ENCODE measurements at regions not wholly inside any gene's neighbourhood (a gene's known extent, or its start where the extent isn't known, plus 50 kb on each side); places are given as distances from the start of the nearest gene placed in this dataset.

DNA sequence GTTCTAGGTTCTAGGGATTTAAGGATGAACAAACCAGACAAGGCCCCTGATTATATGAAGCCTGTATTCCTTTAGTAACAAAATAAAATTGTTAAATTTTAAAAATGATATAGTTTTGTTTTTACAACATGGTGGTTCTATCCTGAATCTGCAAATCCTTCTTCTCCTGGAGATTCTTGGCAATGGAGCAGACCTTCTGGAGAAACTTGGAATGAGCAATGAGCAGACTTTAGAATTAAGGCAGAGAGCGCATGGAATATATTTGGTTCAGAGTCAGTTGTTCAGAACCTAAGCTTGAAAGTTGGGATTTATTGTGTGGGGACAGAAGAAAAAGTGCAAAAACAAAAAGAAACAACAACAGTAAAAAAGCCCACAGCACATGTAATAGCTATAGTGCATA lies 381.1 kb downstream of the ADGRL2 start:
- no peak for DNase-seq (ENCODE audit: low read depth, low spot score)
- H3K27ac ChIP-seq, result no peak overlapping the region

DNA sequence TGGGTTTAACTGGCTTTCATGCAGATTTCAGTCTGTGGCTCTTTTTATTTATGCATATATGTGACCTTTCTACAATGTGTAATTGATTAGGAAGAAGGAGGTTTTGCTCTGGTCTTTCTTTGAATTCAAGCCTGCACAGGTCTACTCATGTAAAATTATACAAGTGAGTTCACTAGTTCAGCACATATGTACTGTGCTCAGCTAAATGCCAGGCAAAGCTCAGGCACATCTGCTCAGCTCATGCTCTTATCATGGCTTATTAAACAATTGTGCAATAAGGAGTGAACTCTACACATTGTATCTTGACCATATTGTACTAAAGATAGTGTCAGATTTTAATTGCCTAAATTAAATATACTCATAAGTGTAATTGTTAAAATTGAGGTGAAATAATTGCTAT lies 378.4 kb downstream of the ADGRL2 start:
- no peak overlapping the region for H3K27ac ChIP-seq
- no peak for DNase-seq (ENCODE audit: low read depth, low spot score)

DNA sequence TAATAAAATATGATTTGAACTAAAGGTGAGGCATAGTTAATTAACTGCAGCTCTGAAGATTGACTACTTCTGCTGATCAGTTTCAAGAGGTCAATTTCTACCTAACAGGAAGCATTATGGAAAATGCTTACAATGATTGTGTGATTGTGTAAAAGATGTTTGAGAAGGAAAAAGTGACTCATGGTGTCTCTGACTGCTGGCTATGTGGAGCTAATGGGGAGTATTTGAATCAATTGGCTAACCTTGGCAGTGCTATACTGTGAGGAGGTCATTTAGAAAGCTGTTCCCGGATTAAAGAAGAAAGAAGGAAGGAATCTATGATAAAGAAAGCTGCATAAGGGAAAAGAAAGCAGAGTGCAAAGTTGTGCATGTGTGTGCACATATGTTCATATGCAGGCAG lies 376.5 kb downstream of the ADGRL2 start:
- H3K27ac ChIP-seq, result no peak overlapping the region
- DNase-seq (ENCODE audit: low read depth, low spot score), result no peak

DNA sequence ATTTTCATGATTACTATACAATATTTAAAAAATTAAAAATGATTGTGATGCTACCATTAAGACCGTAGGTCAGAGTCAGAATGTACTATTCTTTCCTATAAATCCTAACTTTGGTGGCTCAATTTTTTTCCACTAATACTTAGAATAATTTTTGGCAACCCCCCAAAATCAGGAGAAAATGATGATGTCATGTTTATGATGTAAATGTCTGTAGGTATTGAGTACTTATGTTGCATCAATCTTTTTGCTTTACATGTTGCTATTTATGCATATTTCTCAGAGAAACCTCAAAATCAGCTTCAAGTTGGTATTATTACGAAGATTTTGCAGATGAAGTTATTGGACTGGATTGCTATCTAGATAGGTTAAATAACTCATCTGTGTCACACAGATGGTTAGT lies 371.2 kb downstream of the ADGRL2 start:
- DNase-seq (ENCODE audit: low read depth, low spot score), result no peak
- H3K27ac ChIP-seq, result no peak overlapping the region

DNA sequence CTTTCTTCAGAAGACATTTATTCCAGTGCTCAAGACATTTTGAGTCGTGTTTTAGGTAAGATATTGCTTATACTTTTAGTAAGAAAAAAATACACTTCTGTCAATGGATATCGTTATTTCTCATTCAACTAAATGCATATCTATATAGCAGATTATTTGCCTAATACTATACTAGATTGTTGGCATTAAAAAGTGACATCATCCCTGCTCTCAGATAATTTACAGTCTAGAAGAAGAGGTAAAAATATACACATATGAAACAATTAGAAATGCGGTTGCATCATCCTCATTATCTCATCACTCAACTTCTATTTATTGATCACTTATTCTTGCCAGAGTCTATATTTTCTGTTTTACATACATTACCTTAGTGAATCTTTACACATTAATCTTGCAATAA lies 367.7 kb downstream of the ADGRL2 start:
- DNase-seq (ENCODE audit: low read depth, low spot score), result no peak
- no peak overlapping the region for H3K27ac ChIP-seq

DNA sequence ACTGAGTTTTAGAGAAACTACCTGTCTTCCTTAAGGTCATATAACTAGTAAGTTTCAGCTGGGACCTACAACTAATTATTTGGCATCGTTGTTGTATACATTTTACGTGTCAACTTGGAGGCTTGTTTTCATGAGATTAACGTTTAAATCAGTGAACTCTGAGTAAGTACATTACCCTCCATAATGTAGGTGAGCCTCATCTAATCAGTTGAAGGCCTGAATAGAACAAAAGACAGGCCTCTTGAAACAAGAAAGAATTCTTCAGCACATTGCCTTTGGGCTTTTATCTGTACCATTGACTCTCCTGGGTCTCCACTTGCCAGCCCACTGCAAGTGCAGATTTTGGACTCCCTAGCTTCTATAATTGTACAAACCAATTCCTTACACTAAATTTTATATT lies 364.6 kb downstream of the ADGRL2 start:
- no peak for DNase-seq (ENCODE audit: low read depth, low spot score)
- H3K27ac ChIP-seq, result no peak overlapping the region

DNA sequence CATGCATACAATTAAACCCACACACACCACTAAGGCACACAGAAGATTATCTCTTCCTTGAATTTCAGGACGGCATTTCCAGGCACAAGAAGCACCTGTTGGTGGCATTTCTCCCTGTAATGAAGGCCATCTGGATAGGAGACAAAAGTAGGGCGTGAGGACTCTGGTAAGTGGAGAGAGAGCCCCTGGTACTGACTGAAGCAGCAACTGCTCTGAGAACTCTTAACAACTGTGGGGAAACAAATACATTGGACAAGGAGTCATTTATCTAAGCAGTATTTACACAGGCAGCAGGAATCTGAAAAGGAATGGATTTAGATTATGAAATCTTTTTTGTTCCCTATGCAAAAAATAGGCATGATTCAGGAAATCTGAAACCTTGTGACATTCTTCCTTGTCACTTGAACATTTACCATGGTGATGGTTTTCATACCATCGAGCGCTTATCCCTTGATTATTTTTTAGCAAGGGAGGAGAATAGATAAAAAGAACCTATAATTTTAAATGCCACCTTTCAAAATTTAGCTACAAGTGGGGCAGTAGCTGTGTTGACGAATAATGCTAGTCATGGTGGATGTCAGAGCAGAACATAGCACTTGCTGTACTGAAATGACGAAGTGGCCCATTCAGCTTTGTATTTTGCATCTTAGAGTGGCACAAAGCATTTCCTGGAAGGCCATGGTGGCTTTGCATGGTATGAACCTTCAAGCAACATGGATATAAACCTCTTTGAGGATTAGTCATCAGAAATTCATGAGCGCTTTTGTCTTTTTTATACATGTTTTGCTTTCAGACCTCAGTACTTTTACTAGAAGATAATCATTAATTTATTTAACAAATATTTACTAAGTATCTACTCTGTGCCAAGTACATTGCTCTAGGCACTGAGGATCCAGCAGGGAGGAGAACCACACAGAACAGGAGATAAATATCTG lies 362.0 kb downstream of the ADGRL2 start:
- no peak overlapping the region for H3K27ac ChIP-seq
- no peak for DNase-seq (ENCODE audit: low read depth, low spot score)

DNA sequence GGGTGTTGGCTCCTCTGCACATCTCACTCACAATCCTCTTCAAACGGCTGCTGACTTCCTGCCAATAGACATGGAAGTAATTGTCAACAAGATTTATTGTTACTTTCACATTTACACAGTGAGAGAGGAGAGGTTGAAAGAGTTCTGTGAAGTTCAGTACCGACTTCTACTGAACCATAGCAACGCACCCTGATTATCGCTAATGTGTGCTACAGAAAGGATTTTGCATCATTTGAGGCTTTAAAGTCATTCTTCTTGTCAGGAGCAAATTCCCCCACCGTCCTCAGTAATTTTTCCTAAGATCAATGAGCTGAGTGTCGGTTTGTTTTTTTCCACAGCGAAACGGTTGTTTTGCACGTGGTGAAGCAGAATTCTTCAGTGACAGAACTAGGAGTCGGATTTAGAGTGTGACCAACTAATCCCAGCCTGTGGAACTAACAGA lies 361.0 kb downstream of the ADGRL2 start:
- no peak for DNase-seq (ENCODE audit: low read depth, low spot score)

DNA sequence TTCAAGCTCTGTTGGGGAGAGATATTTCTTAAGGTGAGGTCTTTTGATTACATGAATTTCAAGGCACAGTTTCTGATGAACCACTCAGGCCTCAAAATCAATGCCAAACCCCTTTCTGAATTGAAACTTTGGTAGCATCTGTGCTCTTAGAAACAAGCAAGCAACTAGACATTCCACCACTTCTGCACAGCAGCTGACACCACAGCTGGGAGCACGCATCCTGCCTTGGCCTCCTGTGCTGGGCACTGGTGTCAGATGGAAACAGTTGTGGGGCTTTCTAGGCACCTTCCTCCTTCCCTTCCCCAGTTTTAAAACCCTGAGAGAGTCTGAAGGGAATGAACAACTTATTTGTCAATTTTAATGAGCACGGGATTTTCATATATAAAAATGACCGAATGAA lies 360.2 kb downstream of the ADGRL2 start:
- no peak for DNase-seq (ENCODE audit: low read depth, low spot score)
- no peak overlapping the region for H3K27ac ChIP-seq

More for the DNA sequence above, 361.0 kb downstream of the ADGRL2 start:
- no peak overlapping the region for H3K27ac ChIP-seq

DNA sequence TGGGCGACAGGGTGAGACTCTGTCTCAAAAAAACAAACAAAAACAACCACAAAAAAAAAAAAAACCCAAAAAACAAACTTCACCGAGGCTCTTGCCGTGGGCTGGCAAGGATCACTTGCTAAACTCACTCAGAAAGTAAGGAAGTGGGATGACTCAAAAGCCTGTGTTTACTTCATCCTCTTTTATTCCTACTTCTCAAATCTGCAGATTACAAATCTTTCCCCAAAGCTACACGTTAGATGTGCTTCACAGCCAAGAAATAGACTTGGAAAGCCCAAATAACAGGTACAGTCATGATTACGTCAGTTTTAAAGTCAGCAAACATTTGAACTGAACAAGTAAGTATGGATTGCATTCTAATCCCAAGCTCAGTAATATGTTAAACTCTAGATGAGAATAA lies 359.3 kb downstream of the ADGRL2 start:
- DNase-seq (ENCODE audit: low read depth, low spot score), result peak; percentile 64
- H3K27ac ChIP-seq, result peak overlapping the region; percentile 34

DNA sequence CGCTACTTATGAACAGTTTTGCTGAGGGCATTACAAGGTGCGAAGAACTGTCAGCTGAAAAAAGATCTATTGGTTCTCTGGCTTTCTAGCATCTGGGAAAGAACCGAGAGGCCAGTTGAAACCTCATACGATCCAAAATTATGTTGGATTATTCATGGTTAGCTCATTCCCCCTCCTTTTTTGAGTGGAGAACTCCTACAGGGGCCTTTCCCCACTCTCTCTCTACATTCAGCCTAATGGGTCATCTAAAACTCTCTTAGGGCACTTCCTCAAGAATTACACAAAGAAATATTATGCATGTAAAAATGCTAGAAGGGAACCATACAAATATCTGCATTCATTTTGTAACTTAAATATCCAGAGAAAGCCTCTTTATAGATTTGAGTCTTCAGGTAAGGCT lies 358.2 kb downstream of the ADGRL2 start:
- no peak for DNase-seq (ENCODE audit: low read depth, low spot score)

DNA sequence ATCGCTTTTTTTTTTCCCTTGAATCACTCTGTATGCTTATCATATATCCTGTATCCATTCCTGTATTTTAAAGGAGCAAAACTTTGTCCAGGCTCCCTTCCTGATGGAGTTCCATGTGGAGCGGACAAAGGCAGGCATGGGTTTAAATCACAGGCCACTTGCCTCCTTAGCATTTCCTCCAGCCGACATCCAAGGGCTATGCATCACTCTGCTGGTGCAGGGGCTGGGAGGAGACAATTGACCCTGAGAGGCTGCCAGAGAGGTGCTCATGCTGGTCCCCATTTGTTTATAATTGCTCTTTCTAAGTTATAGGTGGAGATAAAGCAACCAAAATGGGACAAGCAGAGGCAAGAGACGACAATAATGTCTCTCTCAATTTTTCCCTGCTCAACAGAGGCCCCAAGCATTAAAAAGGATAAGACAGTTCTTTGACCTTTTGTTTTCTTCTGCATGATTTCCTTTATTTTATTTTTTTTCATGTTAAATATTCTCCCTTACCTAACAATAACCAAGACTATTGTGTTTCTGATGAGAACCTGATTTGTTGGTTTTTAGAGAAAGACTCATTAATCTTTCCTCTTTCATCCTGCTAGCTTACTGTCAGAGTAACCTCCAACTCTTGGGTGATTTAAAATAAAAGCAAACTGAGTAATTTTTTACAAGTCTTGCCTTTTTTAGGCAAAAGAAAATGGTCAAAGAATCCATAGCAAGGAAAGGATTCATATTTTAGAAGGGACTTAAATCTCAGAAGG lies 353.7 kb downstream of the ADGRL2 start:
- no peak overlapping the region for H3K27ac ChIP-seq
- no peak for DNase-seq (ENCODE audit: low read depth, low spot score)

More for the DNA sequence above, 358.2 kb downstream of the ADGRL2 start:
- no peak overlapping the region for H3K27ac ChIP-seq

DNA sequence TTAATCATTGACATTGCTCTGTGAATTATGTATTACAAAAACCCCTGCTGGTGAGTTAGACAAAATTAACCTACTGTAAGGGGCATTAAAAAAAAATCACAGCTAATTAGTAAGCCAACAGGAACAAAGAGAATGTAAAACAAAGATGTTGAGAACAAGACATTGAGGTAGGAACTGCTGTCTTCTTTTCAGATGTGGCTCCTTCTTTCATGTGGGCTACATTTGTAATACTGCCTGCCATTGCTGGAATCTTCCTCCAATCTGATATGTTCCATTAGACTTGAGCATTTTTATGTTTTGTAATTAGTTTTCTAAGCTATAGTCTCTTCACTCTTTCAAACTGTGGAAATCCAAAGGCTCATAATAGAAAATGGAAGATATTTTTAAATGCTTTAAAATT lies 353.0 kb downstream of the ADGRL2 start:
- no peak for DNase-seq (ENCODE audit: low read depth, low spot score)
- no peak overlapping the region for H3K27ac ChIP-seq

DNA sequence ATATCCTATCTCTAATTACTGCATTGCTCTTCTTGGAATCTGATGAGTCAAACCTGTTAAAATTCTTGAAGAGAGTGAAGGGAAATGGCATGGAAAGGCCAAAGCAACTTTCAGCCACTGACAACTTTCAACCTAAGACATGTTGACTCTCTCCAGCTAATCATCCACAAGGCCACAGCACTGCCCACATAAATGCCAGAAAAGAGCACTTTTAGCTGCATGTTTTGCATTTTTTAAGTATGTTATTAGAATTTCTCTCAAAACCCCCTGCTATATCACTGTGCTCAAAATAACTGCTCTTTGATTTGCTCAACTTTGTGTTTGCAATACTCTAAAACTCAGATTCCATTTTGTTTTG lies 352.5 kb downstream of the ADGRL2 start:
- H3K27ac ChIP-seq, result no peak overlapping the region
- DNase-seq (ENCODE audit: low read depth, low spot score), result no peak

DNA sequence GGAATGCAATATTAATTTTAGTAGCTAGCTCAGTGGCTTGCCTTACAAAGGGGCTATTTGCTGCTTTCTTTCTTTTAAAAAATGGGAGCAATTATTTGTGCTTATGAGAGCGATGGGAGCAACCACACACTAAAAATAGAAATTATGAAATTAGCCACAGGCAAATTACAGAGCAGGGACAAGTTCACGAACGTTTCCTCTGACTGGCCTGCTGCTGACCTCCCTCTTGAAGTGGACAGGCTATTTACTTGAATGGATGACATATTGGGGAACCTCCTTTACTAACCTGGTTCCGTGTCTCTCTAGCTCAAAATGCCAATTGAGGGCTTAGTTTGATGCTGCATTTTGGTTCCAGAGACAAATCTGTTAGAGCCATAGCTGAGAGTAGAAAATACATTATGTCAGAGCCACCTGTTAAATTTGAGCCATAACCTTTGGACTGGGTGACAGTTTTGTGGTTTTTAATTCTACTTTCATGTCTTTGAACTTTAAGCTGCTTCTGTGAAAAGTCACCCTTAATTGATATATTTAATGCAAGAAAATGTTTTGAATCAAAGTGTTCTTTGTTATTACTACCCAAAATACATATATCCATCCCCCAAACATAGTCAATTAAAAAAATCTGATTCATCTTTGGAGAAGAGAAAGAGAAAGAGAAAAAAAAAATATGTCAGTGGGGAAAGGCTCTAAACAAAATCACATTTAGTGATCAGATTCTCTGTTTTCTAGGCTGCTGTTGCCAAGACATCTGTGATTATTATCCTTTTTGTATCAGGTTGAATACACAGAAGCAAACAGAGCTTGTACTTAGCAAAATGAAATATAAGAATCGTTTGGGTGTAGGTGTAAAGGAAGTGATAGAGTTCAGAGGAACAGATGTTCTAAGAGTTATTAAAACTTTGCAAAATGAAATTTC lies 351.9 kb downstream of the ADGRL2 start:
- no peak for DNase-seq (ENCODE audit: low read depth, low spot score)
- no peak overlapping the region for H3K27ac ChIP-seq

DNA sequence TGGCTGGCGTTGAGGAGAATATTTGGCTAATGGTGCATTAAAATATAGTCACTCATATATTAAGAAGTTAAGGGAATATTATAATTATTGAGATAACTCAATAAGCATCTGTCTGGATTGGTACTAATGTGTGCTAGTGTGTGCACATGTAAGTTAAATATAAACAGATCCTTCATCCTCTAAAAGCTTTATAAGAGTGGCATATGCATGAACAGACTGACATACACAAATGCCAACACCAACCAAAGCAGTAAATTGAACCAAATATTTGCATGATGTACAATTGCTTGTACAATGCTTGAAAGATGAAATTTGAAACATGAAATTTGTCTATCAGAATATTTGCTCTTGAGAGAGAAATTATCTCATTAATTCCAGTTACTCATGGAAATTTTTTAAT lies 344.9 kb downstream of the ADGRL2 start:
- DNase-seq (ENCODE audit: low read depth, low spot score), result no peak
- H3K27ac ChIP-seq, result no peak overlapping the region

DNA sequence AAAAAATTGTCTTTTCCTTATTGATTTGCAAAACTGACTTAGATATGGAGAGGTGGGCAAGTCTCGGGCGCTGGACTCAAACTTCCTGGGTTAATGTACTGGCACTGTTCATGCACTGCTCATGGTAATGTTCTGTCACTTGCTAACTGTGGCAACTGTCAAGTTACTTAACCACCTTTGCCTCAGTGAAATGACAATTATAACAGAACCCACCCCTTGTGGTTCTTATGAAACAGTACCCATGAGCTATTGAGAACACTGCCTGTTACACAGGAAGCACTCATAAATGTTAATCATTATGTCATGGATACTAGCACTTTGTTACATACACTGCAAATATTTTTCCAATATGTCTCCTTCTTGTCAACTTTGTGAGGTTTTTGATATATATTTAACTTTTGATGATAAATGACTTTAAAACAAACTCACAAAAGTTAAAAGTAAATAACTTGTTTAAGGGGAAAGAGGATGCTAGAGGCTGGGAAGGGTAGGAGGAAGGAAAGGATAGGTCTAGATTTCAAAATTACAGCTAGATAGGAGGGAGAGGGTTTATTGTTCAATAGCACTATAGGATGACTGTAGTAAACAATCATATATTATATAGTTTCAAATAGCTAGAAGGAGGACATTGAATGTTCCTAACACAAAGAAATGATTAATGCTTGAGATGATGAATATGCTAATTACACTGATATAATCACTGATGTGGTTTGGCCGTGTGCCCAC lies 342.5 kb downstream of the ADGRL2 start:
- DNase-seq (ENCODE audit: low read depth, low spot score), result no peak
- no peak overlapping the region for H3K27ac ChIP-seq

DNA sequence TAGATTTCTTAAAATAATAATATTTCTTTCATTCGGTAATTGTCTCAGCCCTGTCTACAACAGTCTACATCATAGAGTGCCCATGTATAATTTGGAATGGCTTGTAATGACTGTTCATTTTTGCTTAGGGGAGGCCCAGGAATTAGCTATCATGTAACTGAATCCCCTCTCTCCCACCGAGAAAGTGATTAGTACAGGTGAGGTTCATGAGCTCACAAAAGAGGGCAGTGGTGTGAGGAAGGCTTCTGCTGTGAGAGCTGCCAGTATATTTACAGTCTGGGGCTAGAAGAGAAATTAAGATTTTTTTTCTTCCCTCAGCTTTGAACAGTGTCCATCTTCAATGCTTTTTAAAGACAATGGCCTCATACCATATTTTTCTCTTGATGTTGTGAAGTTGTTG lies 340.7 kb downstream of the ADGRL2 start:
- DNase-seq (ENCODE audit: low read depth, low spot score), result no peak
- no peak overlapping the region for H3K27ac ChIP-seq

DNA sequence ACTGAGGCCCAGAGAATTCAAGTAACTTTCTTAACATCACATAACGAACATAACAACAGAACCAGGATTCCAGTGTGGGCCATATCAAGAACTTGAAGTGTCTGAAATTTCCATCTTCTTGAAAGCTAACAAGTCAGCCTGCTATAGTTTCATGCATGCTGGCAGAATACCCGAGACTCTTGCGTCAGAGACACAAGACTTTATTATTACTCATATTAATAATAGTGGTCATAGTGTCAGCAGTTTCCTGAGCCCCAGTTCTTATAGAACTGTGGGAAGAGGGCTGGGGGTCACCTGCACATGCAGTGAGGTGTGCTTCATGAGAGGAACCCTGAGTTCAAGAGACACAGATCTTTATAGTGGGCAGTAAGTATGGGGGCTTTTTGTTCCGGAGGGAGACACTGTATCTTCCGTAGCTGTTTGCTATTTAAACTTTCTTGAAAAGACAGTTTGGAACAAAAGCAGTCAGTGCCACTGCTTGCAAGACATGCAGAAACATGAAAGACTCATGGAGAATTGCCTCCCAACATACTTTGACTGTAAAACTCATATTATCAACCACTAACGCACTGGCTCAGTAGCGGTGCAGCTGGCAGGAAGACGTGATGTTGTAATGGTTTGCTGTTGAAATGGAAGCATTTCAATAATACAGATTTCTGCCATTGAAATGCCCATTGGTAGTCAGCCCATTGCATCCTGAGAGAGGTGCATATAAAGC lies 339.2 kb downstream of the ADGRL2 start:
- peak; percentile 70 for DNase-seq (ENCODE audit: low read depth, low spot score)
- H3K27ac ChIP-seq, result peak overlapping the region; percentile 60
